Upper lobe of left lung (tissue), 4 donors: ENCODE measurements at regions not wholly inside any gene's neighbourhood (a gene's known extent, or its start where the extent isn't known, plus 50 kb on each side); places are given as distances from the start of the nearest gene placed in this dataset.

Experiments used
- CTCF ChIP-seq, 6 experiments: fragments of 450-650 bp in 4 of 6; fragments of 200-600 bp in 2 of 6; sonication (generic) in 2 of 6; IDR thresholded peaks; one replicate each; pipeline ENCODE4 v1.5.1; 2016 to 2019; ENCODE audit warnings: antibody characterized with exemption in 6 of 6
- POLR2A ChIP-seq, 4 donors: fragments of 450-650 bp; IDR thresholded peaks; one replicate each; pipeline ENCODE4 v1.5.1; 2016 to 2017; ENCODE audit warnings: antibody characterized with exemption in 4 of 4, mild to moderate bottlenecking in 2 of 4
- POLR2AphosphoS5 ChIP-seq, 2 donors: sonication (generic); formaldehyde crosslinking; IDR thresholded peaks; one replicate each; pipeline ENCODE4 v1.5.1; 2017; ENCODE audit warnings: antibody characterized with exemption in 2 of 2

- TF ChIP-seq POLR2A (IDR thresholded peaks at IDR 0.05) = no peak
- TF ChIP-seq CTCF (IDR thresholded peaks at IDR 0.05) = no peak
- TF ChIP-seq POLR2AphosphoS5 (IDR thresholded peaks at IDR 0.05) = no peak
These were observed 96.7 kb upstream of the SIRPG start for GRCh38 chr20:1754306-1754705.
